ENCODE measurements at regions not wholly inside any gene's neighbourhood (a gene's known extent, or its start where the extent isn't known, plus 50 kb on each side); places are given as distances from the start of the nearest gene placed in this dataset.

DNA sequence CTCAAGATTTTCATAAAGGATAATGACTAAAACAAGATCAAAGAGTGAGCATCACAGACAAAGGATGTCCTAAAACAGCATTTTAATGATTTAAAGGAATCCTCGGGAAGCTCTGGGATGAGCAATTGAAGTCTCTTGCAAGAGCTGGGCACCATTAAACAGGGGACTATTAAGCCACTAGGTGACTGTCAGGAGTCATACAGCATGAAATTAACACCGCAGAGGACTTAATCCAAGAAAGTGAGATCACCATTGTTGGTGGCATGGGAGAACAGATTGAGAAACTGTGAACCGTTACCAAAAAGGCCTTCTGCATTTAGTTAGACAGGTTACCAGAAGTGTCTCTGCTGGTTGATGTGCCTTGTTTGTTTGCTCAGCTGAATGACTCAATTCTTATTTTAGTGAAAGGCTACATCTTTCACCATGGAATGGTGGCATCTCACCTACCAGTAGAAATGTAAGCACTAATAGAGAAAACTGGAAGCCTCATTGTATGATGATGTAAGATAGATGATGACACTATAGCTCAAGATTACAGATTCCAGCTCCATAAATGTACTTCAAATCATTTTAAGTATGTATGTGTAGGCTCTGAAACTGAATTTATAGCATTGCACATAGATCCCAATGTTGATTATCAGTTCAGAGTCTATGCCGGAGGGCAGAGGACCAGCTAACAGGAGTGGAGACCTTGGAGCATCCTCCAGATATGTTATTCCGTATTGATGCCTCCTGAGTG is 427.6 kb downstream of the SUCLG1 start:
- TF ChIP-seq, protein P1, sequence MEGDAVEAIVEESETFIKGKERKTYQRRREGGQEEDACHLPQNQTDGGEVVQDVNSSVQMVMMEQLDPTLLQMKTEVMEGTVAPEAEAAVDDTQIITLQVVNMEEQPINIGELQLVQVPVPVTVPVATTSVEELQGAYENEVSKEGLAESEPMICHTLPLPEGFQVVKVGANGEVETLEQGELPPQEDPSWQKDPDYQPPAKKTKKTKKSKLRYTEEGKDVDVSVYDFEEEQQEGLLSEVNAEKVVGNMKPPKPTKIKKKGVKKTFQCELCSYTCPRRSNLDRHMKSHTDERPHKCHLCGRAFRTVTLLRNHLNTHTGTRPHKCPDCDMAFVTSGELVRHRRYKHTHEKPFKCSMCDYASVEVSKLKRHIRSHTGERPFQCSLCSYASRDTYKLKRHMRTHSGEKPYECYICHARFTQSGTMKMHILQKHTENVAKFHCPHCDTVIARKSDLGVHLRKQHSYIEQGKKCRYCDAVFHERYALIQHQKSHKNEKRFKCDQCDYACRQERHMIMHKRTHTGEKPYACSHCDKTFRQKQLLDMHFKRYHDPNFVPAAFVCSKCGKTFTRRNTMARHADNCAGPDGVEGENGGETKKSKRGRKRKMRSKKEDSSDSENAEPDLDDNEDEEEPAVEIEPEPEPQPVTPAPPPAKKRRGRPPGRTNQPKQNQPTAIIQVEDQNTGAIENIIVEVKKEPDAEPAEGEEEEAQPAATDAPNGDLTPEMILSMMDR (conservative IDR thresholded peaks at IDR 0.05; ENCODE audit: low read length) = no peak
- no peak for TF ChIP-seq EZH2phosphoT487 (IDR thresholded peaks at IDR 0.05; ENCODE audit: borderline replicate concordance)

Data from Loucy (cell line).